Testis (tissue), 2 donors: ENCODE measurements at regions not wholly inside any gene's neighbourhood (a gene's known extent, or its start where the extent isn't known, plus 50 kb on each side); places are given as distances from the start of the nearest gene placed in this dataset.

Source experiments
- CTCF ChIP-seq, 3 experiments: fragments of 450-650 bp in 2 of 3; fragments of 200-600 bp in 1 of 3; sonication (generic) in 1 of 3; IDR thresholded peaks; one replicate each; pipeline ENCODE4 v1.5.1; 2016 to 2019; ENCODE audit warnings: antibody characterized with exemption in 3 of 3, mild to moderate bottlenecking in 2 of 3, moderate library complexity in 1 of 3
- POLR2A ChIP-seq: fragments of 450-650 bp; IDR thresholded peaks from one replicate; pipeline ENCODE4 v1.6.1; 2017; ENCODE audit warnings: antibody characterized with exemption, mild to moderate bottlenecking, moderate library complexity

DNA sequence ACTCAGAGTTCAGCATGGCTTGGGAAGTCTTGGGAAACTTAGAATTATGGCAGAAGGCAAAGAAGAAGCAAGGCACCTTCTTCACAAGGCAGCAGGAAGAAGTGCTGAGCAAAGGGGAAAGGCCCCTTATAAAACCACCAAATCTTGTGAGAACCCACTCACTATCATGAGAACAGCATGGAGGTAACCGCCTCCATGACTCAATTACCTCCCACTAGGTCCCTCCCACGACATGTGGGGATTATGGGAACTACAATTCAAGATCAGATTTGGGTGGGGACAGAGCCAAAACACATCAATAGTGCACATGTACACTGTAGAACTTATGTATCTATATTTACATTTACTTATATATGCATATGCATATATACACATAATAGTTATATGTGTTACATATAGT, 565.3 kb upstream of the NR2F2 start:
- TF ChIP-seq CTCF (IDR thresholded peaks at IDR 0.05) (no peak), POLR2A (no peak)
